Esophagus muscularis mucosa (tissue), 4 donors: ENCODE measurements at regions not wholly inside any gene's neighbourhood (a gene's known extent, or its start where the extent isn't known, plus 50 kb on each side); places are given as distances from the start of the nearest gene placed in this dataset.

Source experiments
- DNase-seq: peaks from one replicate; pipeline ENCODE4 v3.0.0-alpha.2; 2017; ENCODE audit errors: extremely low spot score
- H3K27ac ChIP-seq, 4 donors: fragments of 200-600 bp; sonication (generic); replicated peaks in 1 of 4; 1 replicate in 3 of 4; 2 replicates in 1 of 4; pipeline ENCODE4 v1.5.1; 2016 to 2019; ENCODE audit warnings: mild to moderate bottlenecking in 1 of 4
- H3K27me3 ChIP-seq, 4 donors: fragments of 200-600 bp; sonication (generic); one replicate each; pipeline versions ENCODE4 v1.5.1 to v1.6.0; 2016 to 2019
- H3K36me3 ChIP-seq, 4 donors: fragments of 200-600 bp; sonication (generic); one replicate each; pipeline ENCODE4 v1.5.1; 2016 to 2019
- H3K4me1 ChIP-seq, 4 donors: fragments of 200-600 bp; sonication (generic); one replicate each; pipeline ENCODE4 v1.5.1; 2016 to 2019
- H3K4me3 ChIP-seq, 4 donors: fragments of 200-600 bp; sonication (generic); 1 replicate in 2 of 4; 2 replicates in 2 of 4; pipeline ENCODE4 v1.5.1; 2016 to 2019; ENCODE audit warnings: mild to moderate bottlenecking in 4 of 4, moderate library complexity in 1 of 4
- H3K9me3 ChIP-seq, 4 donors: fragments of 200-600 bp; sonication (generic); 1 replicate in 3 of 4; 2 replicates in 1 of 4; pipeline ENCODE4 v1.5.1; 2016 to 2019
- CTCF ChIP-seq, 3 experiments: fragments of 200-600 bp in 2 of 3; fragments of 450-650 bp in 1 of 3; sonication (generic) in 2 of 3; IDR thresholded peaks; one replicate each; pipeline ENCODE4 v1.5.1; 2017 to 2019; ENCODE audit warnings: antibody characterized with exemption in 3 of 3, mild to moderate bottlenecking in 2 of 3, moderate library complexity in 1 of 3
- EP300 ChIP-seq: sonication (generic); formaldehyde crosslinking; IDR thresholded peaks from one replicate; pipeline ENCODE4 v1.6.1; 2017; ENCODE audit warnings: antibody characterized with exemption
- POLR2A ChIP-seq: fragments of 450-650 bp; IDR thresholded peaks from one replicate; pipeline ENCODE4 v1.6.1; 2017; ENCODE audit warnings: antibody characterized with exemption, moderate library complexity, mild to moderate bottlenecking, low read depth
- POLR2AphosphoS5 ChIP-seq, 2 donors: sonication (generic); formaldehyde crosslinking; IDR thresholded peaks; one replicate each; pipeline ENCODE4 v1.6.1; 2017; ENCODE audit warnings: antibody characterized with exemption in 2 of 2
- WGBS: methylation state at CpG from one replicate; pipeline ENCODE4 v1.1.5; 2018; 5-methylcytosine and 5-hydroxymethylcytosine counted together
- intact Hi-C: fragments of 100-400 bp; cut with DNase I; formaldehyde crosslinking; loops from one replicate; pipeline ENCODE4 v1.15.1; 2023

DNA sequence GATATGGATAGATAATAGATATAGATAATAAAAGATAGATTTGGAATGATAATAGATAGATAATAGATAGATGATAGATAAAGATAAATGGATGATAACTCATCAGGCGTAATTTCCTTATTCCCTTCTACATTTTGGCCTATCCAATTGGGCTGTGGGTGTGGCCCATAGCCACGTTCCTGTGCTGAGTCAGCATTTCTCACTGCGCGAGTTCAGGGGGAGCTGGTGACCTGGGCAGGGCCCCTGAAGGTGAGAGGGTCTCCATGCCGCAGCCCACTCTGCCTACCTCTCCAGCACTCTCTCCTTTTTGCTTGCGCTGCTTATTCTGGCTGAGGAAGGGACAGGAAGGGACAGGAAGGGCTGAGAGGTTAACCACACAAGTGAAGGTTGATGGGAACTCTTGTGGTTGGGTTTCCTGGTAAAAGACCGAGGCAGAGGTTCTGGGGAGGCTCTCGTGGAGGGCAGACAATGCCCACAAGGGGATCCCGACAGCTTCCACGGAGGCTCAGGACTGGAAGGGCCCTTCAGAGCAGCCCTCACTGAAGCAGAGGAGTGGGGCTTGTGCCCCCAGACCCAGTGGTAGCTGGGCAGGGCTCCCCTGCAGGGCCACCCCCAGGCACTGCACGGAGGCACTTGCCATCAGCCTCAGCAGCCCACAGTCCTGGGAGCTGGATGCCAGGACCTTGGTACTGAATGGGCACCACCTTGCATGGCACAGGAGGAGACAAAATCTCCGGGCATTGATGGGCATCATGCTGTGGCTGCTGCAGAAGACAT lies 247.3 kb upstream of the PITRM1 start:
- Histone ChIP-seq H3K4me1 (peaks cover 0 to 7% (median 1%) of the 10 kb centered on the region in 4 donors), H3K36me3 (no peaks in the 10 kb centered on the region), H3K27ac (no peak overlapping the region), H3K27me3 (no peaks in the 10 kb centered on the region), H3K4me3 (no peak overlapping the region), H3K9me3 (no peaks in the 10 kb centered on the region)
- WGBS, result 77% methylated on average over 10 of the region's 12 CpGs
- TF ChIP-seq CTCF (IDR thresholded peaks at IDR 0.05) (no peak), POLR2AphosphoS5 (IDR thresholded peaks at IDR 0.05) (no peak), EP300 (no peak), POLR2A (no peak)
- no peak for DNase-seq
- intact Hi-C loops, result no loop called here

GRCh38 chr10:3418926-3419325 lies 246.3 kb upstream of the PITRM1 start:
- Histone ChIP-seq H3K36me3 (no peaks in the 10 kb centered on the region), H3K4me3 (no peak overlapping the region), H3K27me3 (no peaks in the 10 kb centered on the region), H3K4me1 (peaks cover 0 to under 1% (median 0%) of the 10 kb centered on the region in 4 donors), H3K27ac (no peak overlapping the region), H3K9me3 (no peaks in the 10 kb centered on the region)
- intact Hi-C loops, result no loop called here
- WGBS, result 85% methylated on average over 11 of the region's 12 CpGs
- TF ChIP-seq EP300, result no peak
- no peak for TF ChIP-seq CTCF (IDR thresholded peaks at IDR 0.05)
- no peak for TF ChIP-seq POLR2A
- TF ChIP-seq POLR2AphosphoS5 (IDR thresholded peaks at IDR 0.05), result no peak
- DNase-seq, result no peak

DNA sequence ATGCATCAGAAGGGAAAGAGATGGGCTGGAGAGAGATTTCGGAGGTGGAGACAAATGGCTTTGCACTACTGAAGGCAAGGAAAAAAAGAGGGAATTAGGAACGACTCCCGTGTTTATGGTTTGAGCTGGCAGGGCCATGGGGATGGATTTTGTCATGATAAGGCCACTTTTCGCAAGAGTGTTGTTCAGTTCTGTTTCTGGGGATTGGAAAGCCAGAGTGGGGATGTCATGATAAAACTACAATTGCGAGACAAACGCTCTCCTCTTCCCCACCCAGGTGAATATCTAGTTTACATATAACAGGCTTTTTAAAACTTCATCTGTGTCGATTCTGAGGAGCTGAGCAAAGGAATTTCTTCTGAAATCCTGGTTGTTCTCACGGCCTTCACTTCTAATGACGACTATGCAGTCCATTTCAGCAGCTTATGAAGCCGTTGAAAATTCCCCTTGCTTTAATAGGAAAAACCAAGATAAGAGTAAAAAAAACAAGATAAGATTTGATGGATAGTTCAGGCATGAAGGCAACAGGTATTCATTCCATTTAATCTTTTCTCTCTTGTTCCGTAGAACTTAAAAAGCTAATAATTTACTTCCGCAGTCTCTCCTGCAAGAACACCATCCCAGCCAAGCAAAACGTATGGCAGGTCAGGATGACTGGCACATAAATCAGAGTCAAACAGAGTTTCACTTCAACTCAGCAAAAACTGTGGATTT lies 245.6 kb upstream of the PITRM1 start:
- no peaks in the 10 kb centered on the region for H3K27me3 ChIP-seq

GRCh38 chr10:3417096-3417495 lies 244.5 kb upstream of the PITRM1 start:
- Histone ChIP-seq H3K27me3 (no peaks in the 10 kb centered on the region), H3K9me3 (no peaks in the 10 kb centered on the region), H3K27ac (no peak overlapping the region), H3K36me3 (no peaks in the 10 kb centered on the region), H3K4me3 (no peak overlapping the region), H3K4me1 (no peaks in the 10 kb centered on the region)
- intact Hi-C loops, result no loop called here
- 98% methylated on average over 9 of the region's 9 CpGs for WGBS
- no peak for TF ChIP-seq POLR2AphosphoS5 (IDR thresholded peaks at IDR 0.05)
- TF ChIP-seq POLR2A, result no peak
- TF ChIP-seq CTCF (IDR thresholded peaks at IDR 0.05), result no peak
- no peak for TF ChIP-seq EP300
- DNase-seq, result no peak

More for the DNA sequence above, 245.6 kb upstream of the PITRM1 start:
- intact Hi-C loops, result no loop called here
- no peak for TF ChIP-seq POLR2AphosphoS5 (IDR thresholded peaks at IDR 0.05)
- no peak for TF ChIP-seq CTCF (IDR thresholded peaks at IDR 0.05)
- TF ChIP-seq EP300, result no peak
- no peak for TF ChIP-seq POLR2A
- no peak for DNase-seq
- H3K27ac ChIP-seq, result no peak overlapping the region
- H3K4me3 ChIP-seq, result no peak overlapping the region
- H3K4me1 ChIP-seq, result no peaks in the 10 kb centered on the region
- no peaks in the 10 kb centered on the region for H3K36me3 ChIP-seq
- H3K9me3 ChIP-seq, result no peaks in the 10 kb centered on the region
- 86% methylated on average over 13 of the region's 13 CpGs for WGBS
